Transverse colon (tissue), 4 donors: ENCODE measurements at regions not wholly inside any gene's neighbourhood (a gene's known extent, or its start where the extent isn't known, plus 50 kb on each side); places are given as distances from the start of the nearest gene placed in this dataset.

Experiments used
- EP300 ChIP-seq: sonication (generic); formaldehyde crosslinking; IDR thresholded peaks from one replicate; pipeline ENCODE4 v1.6.1; 2017; ENCODE audit warnings: antibody characterized with exemption, low read depth
- POLR2A ChIP-seq: fragments of 450-650 bp; IDR thresholded peaks from one replicate; pipeline ENCODE4 v1.6.1; 2016; ENCODE audit warnings: antibody characterized with exemption, mild to moderate bottlenecking, moderate library complexity
- POLR2AphosphoS5 ChIP-seq, 3 donors: sonication (generic); formaldehyde crosslinking; IDR thresholded peaks; one replicate each; pipeline ENCODE4 v1.6.1; 2016; ENCODE audit warnings: antibody characterized with exemption in 3 of 3
- TF ChIP-seq, protein P1 (sequence below), 5 experiments: fragments of 200-600 bp in 3 of 5; fragments of 450-650 bp in 2 of 5; sonication (generic) in 3 of 5; IDR thresholded peaks; 1 replicate in 2 of 5; 2 replicates in 3 of 5; pipeline ENCODE4 v1.5.1; 2016 to 2017; ENCODE audit warnings: antibody characterized with exemption in 5 of 5, inconsistent platforms in 3 of 5, mild to moderate bottlenecking in 2 of 5, moderate library complexity in 1 of 5

DNA sequence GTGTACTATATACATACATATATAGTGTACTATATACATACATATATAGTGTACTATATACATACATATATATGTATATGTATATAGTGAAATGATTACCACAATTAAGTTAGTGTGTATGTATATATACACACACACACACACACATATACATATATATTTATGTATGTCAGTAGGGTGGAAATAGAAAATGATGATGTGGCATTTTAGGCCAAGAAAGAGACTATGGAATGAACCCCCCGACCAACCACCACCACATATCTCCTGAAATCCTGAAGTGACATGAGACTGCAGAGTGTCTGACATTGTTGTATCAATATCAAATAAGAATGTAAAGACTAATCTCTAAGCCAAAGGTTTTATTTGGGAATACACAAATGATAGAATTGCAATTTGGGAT lies 107.6 kb downstream of the RFC3 start:
- TF ChIP-seq, protein P1, sequence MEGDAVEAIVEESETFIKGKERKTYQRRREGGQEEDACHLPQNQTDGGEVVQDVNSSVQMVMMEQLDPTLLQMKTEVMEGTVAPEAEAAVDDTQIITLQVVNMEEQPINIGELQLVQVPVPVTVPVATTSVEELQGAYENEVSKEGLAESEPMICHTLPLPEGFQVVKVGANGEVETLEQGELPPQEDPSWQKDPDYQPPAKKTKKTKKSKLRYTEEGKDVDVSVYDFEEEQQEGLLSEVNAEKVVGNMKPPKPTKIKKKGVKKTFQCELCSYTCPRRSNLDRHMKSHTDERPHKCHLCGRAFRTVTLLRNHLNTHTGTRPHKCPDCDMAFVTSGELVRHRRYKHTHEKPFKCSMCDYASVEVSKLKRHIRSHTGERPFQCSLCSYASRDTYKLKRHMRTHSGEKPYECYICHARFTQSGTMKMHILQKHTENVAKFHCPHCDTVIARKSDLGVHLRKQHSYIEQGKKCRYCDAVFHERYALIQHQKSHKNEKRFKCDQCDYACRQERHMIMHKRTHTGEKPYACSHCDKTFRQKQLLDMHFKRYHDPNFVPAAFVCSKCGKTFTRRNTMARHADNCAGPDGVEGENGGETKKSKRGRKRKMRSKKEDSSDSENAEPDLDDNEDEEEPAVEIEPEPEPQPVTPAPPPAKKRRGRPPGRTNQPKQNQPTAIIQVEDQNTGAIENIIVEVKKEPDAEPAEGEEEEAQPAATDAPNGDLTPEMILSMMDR (IDR thresholded peaks at IDR 0.05): no peak
- TF ChIP-seq POLR2AphosphoS5 (IDR thresholded peaks at IDR 0.05) (no peak), EP300 (no peak), POLR2A (no peak)
